GM23338 (cell line): ENCODE measurements at regions not wholly inside any gene's neighbourhood (a gene's known extent, or its start where the extent isn't known, plus 50 kb on each side); places are given as distances from the start of the nearest gene placed in this dataset.
A peak's percentile ranks its signal among the peaks of the same experiment; 100 is the strongest.

ENCODE experiments used
- ATAC-seq: fragments of 200-7000 bp; cut with Tn5 transposase; 3 replicates; pipeline ENCODE4 v1.9.1; 2020
- DNase-seq: peaks from one replicate; pipeline ENCODE4 v3.0.0-alpha.2; 2015; ENCODE audit warnings: low spot score
- H2AFZ ChIP-seq: fragments of 200-600 bp; sonication (generic); 2 replicates; pipeline ENCODE4 v1.8.0; 2016; ENCODE audit warnings: antibody characterized with exemption, mild to moderate bottlenecking, moderate library complexity
- H3F3A ChIP-seq: fragments of 200-600 bp; sonication (generic); replicated peaks from 2 replicates; pipeline ENCODE4 v1.8.0; 2017; ENCODE audit warnings: antibody characterized with exemption, mixed run types, low read depth
- H3K27ac ChIP-seq: fragments of 200-600 bp; sonication (generic); 2 replicates; pipeline ENCODE4 v1.6.1; 2016; ENCODE audit warnings: low read depth
- H3K27me3 ChIP-seq: fragments of 200-600 bp; sonication (generic); 2 replicates; pipeline ENCODE4 v1.8.0; 2016; ENCODE audit warnings: mild to moderate bottlenecking, mixed run types, moderate library complexity; ENCODE audit not compliant: insufficient read depth
- H3K36me3 ChIP-seq: fragments of 200-600 bp; sonication (generic); 2 replicates; pipeline ENCODE4 v1.8.0; 2016; ENCODE audit warnings: mild to moderate bottlenecking; ENCODE audit not compliant: insufficient read depth
- H3K4me1 ChIP-seq: fragments of 200-600 bp; sonication (generic); 2 replicates; pipeline ENCODE4 v1.8.0; 2016; ENCODE audit warnings: mild to moderate bottlenecking, moderate library complexity; ENCODE audit not compliant: insufficient read depth
- H3K4me2 ChIP-seq: fragments of 200-600 bp; sonication (generic); 2 replicates; pipeline ENCODE4 v1.7.1; 2017; ENCODE audit warnings: mixed run types
- H3K4me3 ChIP-seq: fragments of 200-600 bp; sonication (generic); 2 replicates; pipeline ENCODE4 v1.6.1; 2016; ENCODE audit warnings: mixed run types
- H3K79me2 ChIP-seq: fragments of 200-600 bp; sonication (generic); replicated peaks from 2 replicates; pipeline ENCODE4 v1.8.0; 2017; ENCODE audit warnings: mild to moderate bottlenecking; ENCODE audit not compliant: insufficient read depth
- H3K9me2 ChIP-seq: fragments of 200-600 bp; sonication (generic); 2 replicates; pipeline ENCODE4 v1.8.0; 2017; ENCODE audit not compliant: insufficient read depth
- H4K20me1 ChIP-seq: fragments of 200-600 bp; sonication (generic); replicated peaks from 2 replicates; pipeline ENCODE4 v1.8.0; 2017; ENCODE audit warnings: mild to moderate bottlenecking; ENCODE audit not compliant: insufficient read depth
- H3K27ac Mint-ChIP-seq: 2 replicates; pipeline ENCODE4 v1.8.0; 2020; ENCODE audit warnings: inconsistent platforms, mild to moderate bottlenecking, moderate library complexity, mixed read lengths
- H3K27me3 Mint-ChIP-seq: 3 replicates; pipeline ENCODE4 v1.8.0; 2022; ENCODE audit warnings: low read depth, mild to moderate bottlenecking, moderate library complexity, mixed read lengths, inconsistent platforms; ENCODE audit not compliant: insufficient read depth, poor library complexity
- H3K36me3 Mint-ChIP-seq: 3 replicates; pipeline ENCODE4 v1.8.0; 2021; ENCODE audit warnings: low read depth, mild to moderate bottlenecking, inconsistent platforms, moderate library complexity, mixed read lengths
- H3K4me1 Mint-ChIP-seq: 3 replicates; pipeline ENCODE4 v1.8.0; 2020; ENCODE audit warnings: mild to moderate bottlenecking, inconsistent platforms, mixed read lengths
- H3K4me3 Mint-ChIP-seq: 3 replicates; pipeline ENCODE4 v1.8.0; 2021; ENCODE audit warnings: moderate library complexity, mild to moderate bottlenecking, inconsistent platforms, mixed read lengths
- H3K9me3 Mint-ChIP-seq: 3 replicates; pipeline ENCODE4 v1.8.0; 2020; ENCODE audit warnings: moderate library complexity, mild to moderate bottlenecking, inconsistent platforms, mixed read lengths
- CREB1 ChIP-seq: fragments of 250-450 bp; sonication (Bioruptor Pico); IDR thresholded peaks from 2 replicates; pipeline ENCODE4 v1.5.0; 2020; ENCODE audit warnings: low read depth, mild to moderate bottlenecking, moderate library complexity
- EZH2 ChIP-seq: fragments of 200-600 bp; sonication (generic); IDR thresholded peaks from one replicate; pipeline ENCODE4 v1.8.0; 2017; ENCODE audit warnings: antibody characterized with exemption, mild to moderate bottlenecking, low read depth; ENCODE audit not compliant: unreplicated experiment
- EZH2phosphoT487 ChIP-seq: fragments of 200-600 bp; sonication (generic); IDR thresholded peaks from one replicate; pipeline ENCODE4 v1.8.1; 2018; ENCODE audit warnings: antibody characterized with exemption; ENCODE audit not compliant: unreplicated experiment
- JUNB ChIP-seq: IDR thresholded peaks from one replicate; pipeline ENCODE4 v1.6.1; 2016; ENCODE audit warnings: antibody characterized with exemption; ENCODE audit not compliant: unreplicated experiment
- NANOG ChIP-seq: IDR thresholded peaks from 2 replicates; pipeline ENCODE4 v1.6.1; 2016; ENCODE audit warnings: antibody characterized with exemption, borderline replicate concordance
- POLR2AphosphoS5 ChIP-seq: IDR thresholded peaks from 2 replicates; pipeline ENCODE4 v1.6.1; 2016; ENCODE audit warnings: antibody characterized with exemption, low read depth
- STAT1 ChIP-seq: IDR thresholded peaks from one replicate; pipeline ENCODE4 v1.6.1; 2016; ENCODE audit warnings: antibody characterized with exemption; ENCODE audit not compliant: unreplicated experiment
- ZNF114 ChIP-seq: fragments of 250-450 bp; sonication (Bioruptor Pico); IDR thresholded peaks from 2 replicates; pipeline ENCODE4 v1.5.0; 2020; ENCODE audit warnings: mild to moderate bottlenecking, moderate library complexity
- ZNF331 ChIP-seq: fragments of 250-450 bp; sonication (Bioruptor Pico); IDR thresholded peaks from 2 replicates; pipeline ENCODE4 v1.5.0; 2020; ENCODE audit warnings: low read depth, mild to moderate bottlenecking, moderate library complexity
- TF ChIP-seq, protein P1 (sequence below), 2 experiments: fragments of 200-600 bp in 1 of 2; sonication (generic) in 1 of 2; conservative IDR thresholded peaks; 2 replicates each; pipeline versions ENCODE4 v1.5.1 to v1.6.1; 2016 to 2017; ENCODE audit warnings: antibody characterized with exemption in 2 of 2, low read depth in 2 of 2, mild to moderate bottlenecking in 2 of 2, moderate library complexity in 1 of 2
- TF ChIP-seq, protein P2 (sequence below): IDR thresholded peaks from 2 replicates; pipeline ENCODE4 v1.6.1; 2016; ENCODE audit warnings: antibody characterized with exemption

DNA sequence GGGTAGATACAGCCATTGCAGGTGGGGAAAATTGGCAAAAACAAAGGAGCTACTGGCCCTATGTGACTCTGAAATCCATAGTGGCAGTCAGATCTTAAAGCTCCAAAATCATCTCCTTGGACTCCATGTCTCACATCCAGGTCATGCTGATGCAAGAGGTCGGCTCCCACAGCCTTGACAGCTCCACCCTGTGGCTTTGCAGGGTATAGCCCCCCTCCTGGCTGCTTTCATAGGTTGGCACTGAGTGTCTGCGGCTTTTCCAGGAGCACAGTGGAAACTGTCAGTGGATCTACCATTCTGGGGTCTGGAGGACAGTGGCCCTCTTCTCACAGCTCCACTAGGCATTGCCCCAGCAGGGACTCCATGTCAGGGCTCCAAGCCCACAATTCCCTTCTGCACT is 1190.1 kb downstream of the CDH12 start:
- ATAC-seq = no peak
- Mint-ChIP-seq H3K27ac (no peak overlapping the region), H3K4me3 (no peak overlapping the region), H3K4me1 (no peaks in the 10 kb centered on the region), H3K27me3 (no peaks in the 10 kb centered on the region), H3K36me3 (peaks cover 27% of the 10 kb centered on the region), H3K9me3 (peaks cover 33% of the 10 kb centered on the region)
- peak; percentile 34 for DNase-seq
- Histone ChIP-seq H3K36me3 (no peaks in the 10 kb centered on the region), H3K27me3 (no peaks in the 10 kb centered on the region), H3K4me3 (no peak overlapping the region), H3K4me2 (no peak overlapping the region), H4K20me1 (no peaks in the 10 kb centered on the region), H3K4me1 (no peaks in the 10 kb centered on the region), H3F3A (no peaks in the 10 kb centered on the region), H3K79me2 (no peaks in the 10 kb centered on the region), H3K27ac (no peak overlapping the region), H2AFZ (0 out of 2 replicates have a peak overlapping the region, but pooled peaks have one; percentile 74), H3K9me2 (0 out of 2 replicates have a peak, but pooled peaks cover 8% of the 10 kb centered on the region)
- TF ChIP-seq STAT1 = no peak
- TF ChIP-seq, protein P1, sequence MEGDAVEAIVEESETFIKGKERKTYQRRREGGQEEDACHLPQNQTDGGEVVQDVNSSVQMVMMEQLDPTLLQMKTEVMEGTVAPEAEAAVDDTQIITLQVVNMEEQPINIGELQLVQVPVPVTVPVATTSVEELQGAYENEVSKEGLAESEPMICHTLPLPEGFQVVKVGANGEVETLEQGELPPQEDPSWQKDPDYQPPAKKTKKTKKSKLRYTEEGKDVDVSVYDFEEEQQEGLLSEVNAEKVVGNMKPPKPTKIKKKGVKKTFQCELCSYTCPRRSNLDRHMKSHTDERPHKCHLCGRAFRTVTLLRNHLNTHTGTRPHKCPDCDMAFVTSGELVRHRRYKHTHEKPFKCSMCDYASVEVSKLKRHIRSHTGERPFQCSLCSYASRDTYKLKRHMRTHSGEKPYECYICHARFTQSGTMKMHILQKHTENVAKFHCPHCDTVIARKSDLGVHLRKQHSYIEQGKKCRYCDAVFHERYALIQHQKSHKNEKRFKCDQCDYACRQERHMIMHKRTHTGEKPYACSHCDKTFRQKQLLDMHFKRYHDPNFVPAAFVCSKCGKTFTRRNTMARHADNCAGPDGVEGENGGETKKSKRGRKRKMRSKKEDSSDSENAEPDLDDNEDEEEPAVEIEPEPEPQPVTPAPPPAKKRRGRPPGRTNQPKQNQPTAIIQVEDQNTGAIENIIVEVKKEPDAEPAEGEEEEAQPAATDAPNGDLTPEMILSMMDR (conservative IDR thresholded peaks at IDR 0.05; ENCODE audit: low read depth in 2 of 2) = peak; percentile 48 to 51

DNA sequence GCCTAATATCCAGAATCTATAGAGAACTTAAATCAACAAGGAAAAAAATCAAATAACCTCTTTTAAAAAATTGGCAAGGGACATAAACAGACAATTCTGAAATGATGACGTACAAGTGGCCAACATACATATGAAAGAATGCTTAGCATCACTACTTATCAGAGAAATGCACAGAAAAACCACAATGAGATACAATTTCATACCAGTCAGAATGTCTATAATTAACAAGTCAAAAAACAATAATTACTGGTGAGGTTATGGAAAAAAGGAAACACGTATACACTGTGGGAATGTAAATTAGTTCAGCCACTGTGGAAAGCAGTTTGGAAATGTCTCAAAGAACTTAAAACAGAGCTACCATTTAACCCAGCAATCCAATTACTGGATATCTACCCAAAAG is 1192.0 kb downstream of the CDH12 start:
- no peaks in the 10 kb centered on the region for H3K4me1 Mint-ChIP-seq
- Histone ChIP-seq H3K27me3 (no peaks in the 10 kb centered on the region), H3F3A (no peaks in the 10 kb centered on the region), H3K4me2 (no peak overlapping the region), H3K4me3 (no peak overlapping the region), H3K9me2 (0 out of 2 replicates have a peak, but pooled peaks cover 8% of the 10 kb centered on the region), H3K27ac (no peak overlapping the region), H3K4me1 (no peaks in the 10 kb centered on the region), H2AFZ (no peak overlapping the region), H3K36me3 (no peaks in the 10 kb centered on the region), H4K20me1 (no peaks in the 10 kb centered on the region), H3K79me2 (no peaks in the 10 kb centered on the region)
- H3K4me3 Mint-ChIP-seq = no peak overlapping the region
- ATAC-seq = no peak
- TF ChIP-seq CREB1 (CRISPR knock-in tag) (no peak), STAT1 (no peak), EZH2phosphoT487 (no peak)
- H3K36me3 Mint-ChIP-seq = peaks cover 27% of the 10 kb centered on the region
- no peak overlapping the region for H3K27ac Mint-ChIP-seq
- DNase-seq = no peak
- H3K9me3 Mint-ChIP-seq = peaks cover 33% of the 10 kb centered on the region
- no peaks in the 10 kb centered on the region for H3K27me3 Mint-ChIP-seq

DNA sequence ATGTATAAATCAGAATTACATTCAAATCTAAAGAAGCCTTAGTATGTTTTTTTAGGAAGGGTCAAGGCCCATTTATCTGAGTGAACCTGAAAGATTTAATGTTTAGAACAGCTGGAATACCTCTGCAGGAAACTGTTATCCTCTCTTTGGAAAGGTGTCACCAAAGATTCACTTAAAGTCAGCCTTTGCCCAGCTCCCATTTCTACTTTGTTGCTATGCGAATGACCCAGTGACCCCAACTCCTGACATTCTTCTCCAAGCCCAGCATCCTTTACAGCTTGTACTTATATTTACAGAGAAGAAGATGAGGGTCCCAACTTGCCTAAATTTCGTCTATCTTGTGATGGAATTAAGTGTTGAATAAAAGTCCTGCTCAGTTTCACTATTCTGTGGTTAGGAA is 1198.6 kb downstream of the CDH12 start:
- Histone ChIP-seq H3K27me3 (no peaks in the 10 kb centered on the region), H3K36me3 (no peaks in the 10 kb centered on the region), H3K4me2 (no peak overlapping the region), H3K79me2 (no peaks in the 10 kb centered on the region), H3K4me1 (no peaks in the 10 kb centered on the region), H3K27ac (no peak overlapping the region), H3F3A (no peaks in the 10 kb centered on the region), H3K4me3 (no peak overlapping the region), H2AFZ (no peak overlapping the region), H4K20me1 (no peaks in the 10 kb centered on the region), H3K9me2 (no peaks in the 10 kb centered on the region)
- Mint-ChIP-seq H3K9me3 (no peaks in the 10 kb centered on the region), H3K27ac (no peak overlapping the region), H3K4me3 (no peak overlapping the region), H3K27me3 (peaks cover 2% of the 10 kb centered on the region), H3K36me3 (no peaks in the 10 kb centered on the region), H3K4me1 (no peaks in the 10 kb centered on the region)
- no peak for ATAC-seq
- peak; percentile 8 for DNase-seq
- TF ChIP-seq EZH2phosphoT487 (no peak), STAT1 (no peak), ZNF331 (CRISPR knock-in tag) (no peak), ZNF114 (CRISPR knock-in tag) (no peak), POLR2AphosphoS5 (no peak), NANOG (no peak), JUNB (no peak), EZH2 (no peak)
- TF ChIP-seq, protein P2, sequence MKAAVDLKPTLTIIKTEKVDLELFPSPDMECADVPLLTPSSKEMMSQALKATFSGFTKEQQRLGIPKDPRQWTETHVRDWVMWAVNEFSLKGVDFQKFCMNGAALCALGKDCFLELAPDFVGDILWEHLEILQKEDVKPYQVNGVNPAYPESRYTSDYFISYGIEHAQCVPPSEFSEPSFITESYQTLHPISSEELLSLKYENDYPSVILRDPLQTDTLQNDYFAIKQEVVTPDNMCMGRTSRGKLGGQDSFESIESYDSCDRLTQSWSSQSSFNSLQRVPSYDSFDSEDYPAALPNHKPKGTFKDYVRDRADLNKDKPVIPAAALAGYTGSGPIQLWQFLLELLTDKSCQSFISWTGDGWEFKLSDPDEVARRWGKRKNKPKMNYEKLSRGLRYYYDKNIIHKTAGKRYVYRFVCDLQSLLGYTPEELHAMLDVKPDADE = no peak
